ENCODE measurements at regions not wholly inside any gene's neighbourhood (a gene's known extent, or its start where the extent isn't known, plus 50 kb on each side); places are given as distances from the start of the nearest gene placed in this dataset.
"Not testable (repeated sequence)": the region's sequence is repeated elsewhere in the genome, so short reads cannot be mapped to it uniquely, and the experiment has no call there.

DNA sequence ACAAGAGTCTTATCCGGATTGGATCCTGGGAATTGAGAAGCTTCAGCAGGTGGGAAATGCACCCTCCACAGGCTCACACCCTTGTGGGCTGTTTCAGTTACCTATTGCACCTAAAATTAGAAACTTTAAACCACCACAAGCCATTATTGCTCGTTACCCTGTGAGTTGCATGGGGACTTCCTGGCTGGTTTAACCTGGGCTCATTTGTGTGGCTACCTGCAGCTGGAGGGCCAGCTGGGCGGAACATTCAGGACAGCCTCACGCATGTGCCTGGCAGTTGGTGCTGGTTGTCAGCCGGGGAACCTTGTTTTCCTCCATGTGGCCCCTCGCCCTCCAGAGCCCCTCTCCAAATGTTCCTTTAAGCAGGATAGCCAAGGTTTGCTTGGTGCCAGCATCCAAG, 118.5 kb upstream of the DEFB108B start:
- DNase-seq (ENCODE audit: low read depth in 2 of 3, low spot score in 2 of 3): not testable (repeated sequence)

DNA sequence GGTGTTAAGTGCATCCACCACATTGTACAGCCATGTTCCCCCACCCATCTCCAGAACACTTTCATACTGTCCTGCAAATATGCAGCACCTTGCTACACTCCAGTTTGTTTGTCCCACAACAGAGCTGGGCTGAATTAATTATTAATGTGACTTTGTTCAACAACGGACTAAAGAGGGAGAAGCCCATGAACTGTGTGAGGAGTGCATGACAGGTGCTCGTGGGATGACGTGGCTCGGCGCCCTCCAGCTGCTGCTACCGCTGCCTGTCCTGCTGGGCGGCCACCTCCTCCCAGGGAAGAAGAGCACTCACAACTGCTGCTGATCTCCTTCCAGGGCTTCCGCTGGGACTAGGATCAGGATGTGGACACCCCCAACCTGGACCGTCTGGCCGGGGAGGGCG, 111.2 kb upstream of the DEFB108B start:
- not testable (repeated sequence) for DNase-seq (ENCODE audit: low read depth in 2 of 3, low spot score in 2 of 3)

DNA sequence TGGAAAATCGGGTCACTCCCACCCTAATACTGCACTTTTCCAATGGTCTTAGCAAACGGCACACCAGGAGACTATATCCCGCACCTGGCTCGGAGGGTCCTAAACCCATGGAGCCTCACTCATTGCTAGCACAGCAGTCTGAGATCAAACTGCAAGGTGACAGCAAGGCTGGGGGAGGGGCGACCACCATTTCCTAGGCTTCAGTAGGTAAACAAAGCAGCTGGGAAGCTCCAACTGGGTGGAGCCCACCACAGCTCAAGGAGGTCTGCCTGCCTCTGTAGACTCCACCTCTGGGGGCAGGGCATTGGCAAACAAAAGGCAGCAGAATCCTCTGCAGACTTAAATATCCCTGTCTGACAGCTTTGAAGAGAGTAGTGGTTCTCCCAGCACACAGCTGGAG, 109.0 kb upstream of the DEFB108B start:
- not testable (repeated sequence) for DNase-seq (ENCODE audit: low read depth in 2 of 3, low spot score in 2 of 3)

DNA sequence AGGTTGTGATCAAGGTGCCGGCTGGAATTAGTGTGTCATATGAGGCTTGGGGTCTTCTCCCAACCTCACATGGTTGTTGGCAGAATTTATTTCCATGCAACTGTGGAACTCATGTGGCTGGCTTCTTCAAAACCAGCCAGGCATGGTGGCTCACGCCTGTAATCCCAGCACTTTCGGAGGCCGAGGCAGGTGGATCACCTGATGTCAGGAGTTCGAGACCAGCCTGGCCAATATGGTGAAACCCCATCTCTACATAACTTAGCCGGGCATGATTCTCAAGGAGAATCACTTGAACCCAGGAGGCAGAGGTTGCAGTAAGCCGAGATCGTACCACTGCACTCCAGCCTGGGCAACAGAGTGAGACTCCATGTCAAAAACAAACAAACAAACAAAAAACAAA, 102.3 kb upstream of the DEFB108B start:
- not testable (repeated sequence) for DNase-seq (ENCODE audit: low read depth in 2 of 3, low spot score in 2 of 3)

DNA sequence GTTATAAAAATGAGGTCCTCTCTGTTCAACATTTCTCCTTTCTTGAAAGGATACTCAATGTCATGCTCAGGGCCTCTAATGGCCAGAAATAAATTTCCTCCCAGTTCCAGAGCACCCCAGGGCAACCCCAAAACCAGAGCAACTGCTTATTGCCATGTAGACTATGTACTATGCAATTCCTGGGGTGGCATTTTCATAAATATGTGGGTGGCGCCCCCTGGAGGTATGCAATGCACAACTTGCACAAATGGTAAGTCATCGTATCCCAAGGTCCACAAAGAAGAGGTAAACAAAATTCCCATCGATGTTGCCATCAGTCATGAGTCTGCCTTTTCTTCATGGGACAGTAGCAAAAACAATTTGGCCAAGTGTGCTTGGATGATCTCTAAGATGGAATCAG, 98.6 kb upstream of the DEFB108B start:
- DNase-seq (ENCODE audit: low read depth in 2 of 3, low spot score in 2 of 3): not testable (repeated sequence)

DNA sequence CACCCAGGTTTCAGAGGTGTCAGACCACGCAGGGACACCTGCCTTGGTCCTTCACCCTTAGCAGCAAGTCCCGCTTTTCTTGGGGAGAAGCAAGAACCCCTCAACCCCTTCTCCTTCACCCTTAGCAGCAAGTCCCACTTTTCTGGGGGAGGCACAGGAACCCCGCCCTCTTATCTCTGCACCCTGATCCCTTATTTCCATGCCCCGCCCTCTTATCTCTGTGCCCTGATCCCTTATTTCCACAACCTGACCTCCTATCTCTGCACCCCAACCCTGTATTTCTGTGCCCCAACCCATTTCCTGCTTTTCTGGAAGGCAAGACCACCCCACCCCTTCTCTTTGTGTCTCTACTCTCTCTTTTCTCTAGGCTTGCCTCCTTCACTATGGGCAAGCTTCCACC, 94.7 kb upstream of the DEFB108B start:
- DNase-seq (ENCODE audit: low read depth in 2 of 3, low spot score in 2 of 3): not testable (repeated sequence)

DNA sequence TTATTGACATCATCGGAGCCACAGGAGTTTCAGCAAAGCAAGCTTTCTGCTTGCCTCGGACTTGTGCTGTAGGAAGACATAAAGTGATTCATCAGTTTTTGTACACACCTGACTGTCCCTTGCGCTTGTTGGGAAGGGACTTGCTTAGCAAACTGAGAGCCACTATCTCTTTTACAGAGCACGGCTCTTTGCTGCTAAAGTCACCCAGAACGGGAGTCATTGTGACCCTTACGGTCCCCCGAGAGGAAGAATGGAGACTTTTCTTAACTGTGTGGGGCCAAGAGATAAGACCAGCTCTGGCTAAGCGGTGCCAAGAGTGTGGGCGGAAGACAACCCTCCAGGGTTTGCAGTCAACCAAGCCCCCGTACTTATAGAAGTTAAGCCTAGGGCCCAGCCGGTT, 89.6 kb upstream of the DEFB108B start:
- DNase-seq (ENCODE audit: low read depth in 2 of 3, low spot score in 2 of 3): peak in 2 of 3 donors; percentile 69 to 86

DNA sequence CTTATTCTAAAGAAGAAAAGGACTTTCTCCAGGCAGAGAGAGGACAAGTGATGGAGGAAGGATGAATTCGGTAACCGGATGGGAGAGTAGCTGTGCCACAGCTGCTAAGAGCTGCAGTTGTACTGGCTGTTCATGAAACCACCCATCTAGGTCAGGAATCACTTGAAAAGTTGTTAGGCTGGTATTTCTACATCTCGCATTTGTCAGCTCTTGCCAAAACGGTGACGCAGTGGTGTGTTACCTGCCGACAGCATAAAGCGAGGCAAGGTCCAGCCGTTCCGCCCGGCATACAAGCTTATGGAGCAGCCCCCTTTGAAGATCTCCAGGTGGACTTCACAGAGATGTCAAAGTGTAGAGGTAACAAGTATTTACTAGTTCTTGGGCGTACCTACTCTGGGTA, 87.3 kb upstream of the DEFB108B start:
- DNase-seq (ENCODE audit: low read depth in 2 of 3, low spot score in 2 of 3): not testable (repeated sequence)

DNA sequence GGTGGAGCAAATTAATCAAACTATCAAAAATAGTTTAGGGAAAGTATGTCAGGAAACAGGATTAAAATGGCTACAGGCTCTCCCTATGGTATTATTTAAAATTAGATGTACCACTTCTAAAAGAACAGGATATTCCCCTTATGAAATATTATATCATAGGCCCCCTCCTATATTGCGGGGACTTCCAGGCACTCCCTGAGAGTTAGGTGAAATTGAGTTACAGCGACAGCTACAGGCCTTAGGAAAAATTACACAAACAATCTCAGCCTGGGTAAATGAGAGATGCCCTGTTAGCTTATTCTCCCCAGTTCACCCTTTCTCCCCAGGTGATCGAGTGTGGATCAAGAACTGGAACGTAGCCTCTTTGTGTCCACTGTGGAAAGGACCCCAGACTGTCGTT, 86.7 kb upstream of the DEFB108B start:
- not testable (repeated sequence) for DNase-seq (ENCODE audit: low read depth in 2 of 3, low spot score in 2 of 3)

DNA sequence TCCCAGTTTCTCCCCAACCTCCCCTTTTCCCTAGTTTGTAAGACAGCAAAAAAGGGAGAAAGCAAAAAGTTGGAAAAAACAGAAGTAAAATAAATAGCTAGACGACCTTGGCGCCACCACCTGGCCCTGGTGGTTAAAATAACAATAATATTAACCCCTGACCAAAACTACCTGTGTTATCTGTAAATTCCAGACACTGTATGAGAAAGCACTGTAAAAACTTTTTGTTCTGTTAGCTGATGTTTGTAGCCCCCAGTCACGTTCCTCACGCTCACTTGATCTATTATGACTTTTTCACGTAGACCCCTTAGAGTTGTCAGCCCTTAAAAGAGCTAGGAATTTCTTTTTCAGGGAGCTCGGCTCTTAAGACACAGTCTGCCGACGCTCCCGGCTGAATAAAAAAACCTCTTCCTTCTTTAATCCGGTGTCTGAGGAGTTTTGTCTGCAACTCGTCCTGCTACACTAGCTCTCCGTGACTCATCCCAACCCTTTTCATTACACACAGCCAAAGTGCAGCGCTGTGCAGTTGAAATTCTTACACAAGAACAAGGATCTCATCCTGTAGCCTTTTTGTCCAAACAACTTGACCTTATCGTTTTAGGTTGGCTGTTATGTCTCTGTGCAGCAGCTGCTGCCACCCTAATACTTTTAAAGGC, 83.9 kb upstream of the DEFB108B start:
- DNase-seq (ENCODE audit: low read depth in 2 of 3, low spot score in 2 of 3): not testable (repeated sequence)

DNA sequence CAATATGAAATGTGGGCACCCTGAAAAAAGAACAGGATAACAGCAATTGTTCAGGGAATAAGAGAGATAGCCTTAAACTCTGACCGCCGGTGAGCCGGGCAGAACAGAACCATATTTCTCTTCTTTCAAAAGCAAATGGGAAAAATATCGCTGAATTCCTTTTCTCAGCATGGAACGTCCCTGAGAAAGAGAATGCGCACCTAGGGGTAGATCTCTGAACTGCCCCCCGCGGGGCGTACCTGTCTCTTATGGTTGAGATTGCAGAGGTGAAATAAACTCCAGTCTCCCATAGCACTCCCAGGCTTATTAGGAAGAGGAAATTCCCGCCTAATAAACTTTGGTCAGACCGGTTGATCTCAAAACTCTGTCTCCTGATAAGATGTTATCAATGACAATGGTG, 82.1 kb upstream of the DEFB108B start:
- not testable (repeated sequence) for DNase-seq (ENCODE audit: low read depth in 2 of 3, low spot score in 2 of 3)

DNA sequence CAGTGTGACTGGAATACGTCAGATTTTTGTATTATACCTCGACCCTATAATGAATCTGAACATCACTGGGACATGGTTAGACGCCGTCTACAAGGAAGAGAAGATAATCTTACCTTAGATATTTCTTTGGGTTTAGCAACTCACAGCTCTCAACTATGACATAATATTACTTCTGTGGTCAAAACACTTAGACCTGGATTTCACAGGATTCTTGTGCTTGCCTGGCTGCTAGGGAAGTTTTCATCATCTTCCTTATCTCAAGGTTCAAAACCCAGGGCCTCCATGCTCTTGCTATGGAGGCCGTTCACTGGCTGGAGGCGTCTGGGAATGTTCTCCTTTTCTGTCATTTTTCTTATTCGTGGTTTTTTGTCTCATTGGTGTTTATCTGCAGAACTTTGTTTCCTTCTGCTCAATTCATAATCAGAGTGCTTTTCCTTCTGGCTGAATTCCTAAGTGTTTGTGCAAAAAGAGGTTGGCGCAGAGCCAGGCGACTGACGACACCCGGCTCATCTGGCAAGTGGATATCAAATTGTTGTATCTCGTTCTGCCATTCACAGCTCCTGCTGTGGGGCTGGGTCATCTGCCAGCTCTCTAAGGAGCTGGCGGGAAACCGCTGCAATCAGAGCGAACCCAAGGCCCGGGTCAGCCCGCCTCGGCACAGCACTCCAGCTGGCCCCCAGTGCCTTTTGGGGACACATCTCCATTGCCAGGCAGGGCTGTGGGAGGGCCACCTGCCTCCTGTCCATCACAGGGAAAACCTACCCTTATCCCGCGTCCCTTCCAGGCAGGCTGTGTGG, 68.1 kb upstream of the DEFB108B start:
- DNase-seq (ENCODE audit: low read depth in 2 of 3, low spot score in 2 of 3): not testable (repeated sequence)

DNA sequence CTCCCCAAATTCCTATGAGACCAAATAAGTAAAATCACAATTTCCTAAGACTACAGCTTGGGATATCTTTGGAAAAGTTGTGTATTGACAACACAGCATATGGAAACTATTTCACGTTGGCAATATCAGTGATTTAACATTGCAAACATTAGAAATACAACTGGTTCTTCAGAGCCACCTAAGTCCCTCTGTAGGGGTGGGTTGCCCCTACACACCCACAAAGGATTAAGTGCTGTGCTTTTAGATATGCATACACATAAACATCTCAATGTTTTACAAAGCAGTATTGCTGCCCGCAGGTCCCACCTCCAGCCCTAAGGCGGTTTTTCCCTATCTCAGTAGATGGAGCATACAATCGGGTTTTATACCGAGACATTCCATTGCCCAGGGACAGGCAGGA, 66.0 kb upstream of the DEFB108B start:
- not testable (repeated sequence) for DNase-seq (ENCODE audit: low read depth in 2 of 3, low spot score in 2 of 3)

DNA sequence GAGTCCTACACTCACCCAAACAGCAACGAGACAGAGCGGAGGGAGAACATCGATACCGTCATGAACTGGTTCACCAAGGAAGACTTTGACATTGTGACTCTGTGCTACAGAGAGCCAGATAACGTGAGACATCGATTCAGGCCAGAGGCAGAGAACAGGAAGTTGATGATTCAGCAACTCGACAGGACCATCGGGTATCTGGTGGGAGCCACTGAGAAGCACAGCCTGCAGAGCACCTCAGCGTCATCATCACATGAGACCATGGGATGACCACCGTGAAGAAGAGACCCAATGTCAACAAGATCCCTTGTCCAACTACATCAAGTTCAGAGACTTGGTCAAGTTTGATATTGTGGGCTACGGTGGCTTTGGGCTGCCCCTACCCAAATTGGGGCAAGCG, 60.8 kb upstream of the DEFB108B start:
- DNase-seq (ENCODE audit: low read depth in 2 of 3, low spot score in 2 of 3): peak in 2 of 3 donors; percentile 14 to 33

DNA sequence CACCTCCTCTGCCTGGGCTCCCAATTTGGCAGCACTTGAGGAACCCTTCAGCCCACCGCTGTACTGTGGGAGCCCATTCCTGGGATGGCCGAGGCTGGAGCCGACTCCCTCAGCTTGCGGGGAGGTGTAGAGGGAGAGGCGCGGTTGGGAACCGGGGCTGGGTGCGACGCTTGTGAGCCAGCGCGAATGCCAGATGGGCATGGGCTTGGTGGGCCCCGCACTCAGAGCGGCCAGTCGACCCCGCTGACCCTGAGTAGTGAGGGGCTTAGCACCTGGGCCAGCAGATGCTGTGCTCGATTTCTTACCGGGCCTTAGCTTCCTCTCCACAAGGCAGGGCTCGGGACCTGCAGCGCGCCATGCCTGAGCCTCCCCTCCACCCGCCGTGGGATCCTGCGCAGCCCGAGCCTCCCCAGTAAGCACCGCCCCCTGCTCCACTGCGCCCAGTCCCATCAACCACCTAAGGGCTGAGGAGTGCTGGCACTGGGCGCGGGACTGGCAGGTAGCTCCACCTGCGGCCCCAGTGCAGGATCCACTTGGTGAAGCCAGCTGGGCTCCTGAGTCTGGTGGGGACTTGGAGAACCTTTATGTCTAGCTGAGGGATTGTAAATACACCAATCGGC, 58.3 kb upstream of the DEFB108B start:
- no peak for DNase-seq (ENCODE audit: low read depth in 2 of 3, low spot score in 2 of 3)

DNA sequence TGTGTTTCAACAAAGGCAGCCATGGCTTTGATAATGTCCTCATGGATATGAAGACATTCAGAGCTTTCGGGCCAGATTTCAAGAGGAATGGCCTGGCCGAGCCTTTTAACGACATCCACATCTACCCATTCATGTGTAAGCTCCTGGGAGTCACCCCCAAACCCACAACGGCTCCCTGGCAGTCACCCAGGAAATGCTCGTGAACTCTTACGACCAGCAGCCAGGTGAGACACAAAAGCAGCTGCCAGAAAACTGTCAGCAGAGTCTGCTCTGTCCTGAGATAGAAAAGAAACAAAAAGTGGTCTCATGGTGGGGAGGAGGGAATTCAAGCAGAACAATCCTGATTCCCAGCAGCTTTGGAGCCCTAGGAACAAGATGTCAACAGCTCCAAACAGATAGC, 52.9 kb upstream of the DEFB108B start:
- not testable (repeated sequence) for DNase-seq (ENCODE audit: low read depth in 2 of 3, low spot score in 2 of 3)

DNA sequence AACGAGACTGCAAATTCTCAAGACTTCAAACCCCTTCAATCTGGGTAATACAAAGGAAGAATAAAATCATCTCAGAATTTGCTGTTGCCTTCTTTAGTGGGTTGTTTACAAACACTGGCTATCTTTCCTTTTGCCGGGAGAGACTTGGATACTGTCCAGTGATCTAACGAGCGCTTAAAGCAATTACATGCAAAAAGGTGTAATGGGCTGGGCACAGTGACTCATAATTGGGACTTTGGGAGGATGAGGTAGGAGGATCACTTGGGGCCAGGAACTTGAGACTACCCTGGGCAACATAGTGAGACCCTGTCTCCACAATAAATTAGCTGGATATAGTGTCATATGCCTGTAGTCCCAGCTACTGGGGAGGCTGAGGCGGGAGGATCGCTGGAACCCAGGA, 52.2 kb upstream of the DEFB108B start:
- DNase-seq (ENCODE audit: low read depth in 2 of 3, low spot score in 2 of 3): not testable (repeated sequence)

DNA sequence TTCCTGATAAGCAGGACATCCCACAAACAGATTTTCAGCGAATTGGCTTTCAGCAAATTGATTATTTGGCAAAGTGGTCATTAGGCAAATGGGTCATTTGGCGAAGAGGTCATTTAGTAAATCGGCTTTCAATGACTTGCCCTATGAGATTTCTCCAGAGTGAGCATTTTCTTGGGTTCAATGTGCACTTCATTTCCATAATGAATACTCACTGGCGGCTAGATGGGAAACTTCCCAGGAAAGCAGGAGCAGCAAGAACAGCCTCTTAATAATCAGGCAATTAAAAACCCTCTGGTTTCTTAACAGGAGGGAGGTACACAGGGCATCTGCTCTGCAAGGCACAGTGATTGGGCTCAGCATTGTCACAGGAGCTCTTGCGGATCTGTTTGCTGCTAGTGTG, 51.5 kb upstream of the DEFB108B start:
- not testable (repeated sequence) for DNase-seq (ENCODE audit: low read depth in 2 of 3, low spot score in 2 of 3)

DNA sequence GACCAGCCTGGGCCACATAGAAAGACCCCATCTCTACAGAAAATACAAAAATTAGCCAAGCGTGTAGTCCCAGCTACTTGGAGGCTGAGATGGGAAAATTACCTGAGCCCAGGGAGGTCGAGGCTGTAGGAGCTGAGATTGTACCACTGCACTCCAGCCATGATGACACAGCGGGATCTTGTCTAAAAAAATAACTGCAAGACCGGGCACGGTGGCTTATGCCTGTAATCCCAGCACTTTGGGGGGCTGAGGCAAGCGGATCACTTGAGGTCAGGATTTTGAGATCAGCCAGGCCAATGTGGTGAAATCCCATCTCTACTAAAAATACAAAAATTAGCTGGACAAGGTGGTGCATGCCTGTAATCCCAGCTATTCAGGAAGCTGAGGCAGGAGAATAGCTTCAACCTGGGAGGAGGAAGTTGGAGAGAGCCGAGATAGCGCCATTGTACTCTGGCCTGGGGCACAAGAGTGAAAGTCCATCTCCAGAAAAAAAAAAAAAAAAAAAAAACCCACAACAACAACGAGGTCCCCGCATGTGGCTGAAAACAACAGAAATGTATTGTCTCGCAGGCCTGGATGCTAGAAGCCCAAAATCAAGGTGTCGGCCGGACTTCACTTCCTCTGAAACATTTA, 50.7 kb upstream of the DEFB108B start:
- not testable (repeated sequence) for DNase-seq (ENCODE audit: low read depth in 2 of 3, low spot score in 2 of 3)

DNA sequence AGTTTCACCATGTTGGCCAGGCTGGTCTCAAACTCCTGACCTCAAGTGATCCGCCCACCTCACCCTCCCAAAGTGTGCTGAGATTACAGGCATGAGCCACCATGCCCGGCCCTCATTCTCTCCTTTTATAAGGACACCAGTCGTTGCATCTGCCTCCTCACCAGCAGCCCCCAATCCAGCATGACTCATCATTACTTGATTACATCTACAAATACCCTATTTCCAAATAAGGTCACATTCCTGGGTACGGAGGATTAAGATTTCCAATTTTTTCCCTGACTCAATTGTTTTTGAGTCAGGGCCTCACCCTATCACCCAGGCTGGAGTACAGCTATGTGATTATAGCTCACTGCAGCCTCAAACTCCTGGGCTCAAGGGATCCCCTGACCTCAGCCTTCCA, 49.8 kb upstream of the DEFB108B start:
- DNase-seq (ENCODE audit: low read depth in 2 of 3, low spot score in 2 of 3): not testable (repeated sequence)
